ENCODE measurements at regions not wholly inside any gene's neighbourhood (a gene's known extent, or its start where the extent isn't known, plus 50 kb on each side); places are given as distances from the start of the nearest gene placed in this dataset.

GRCh38 chr13:107851670-107852069 lies 363.7 kb downstream of the LIG4 start:
- no peak for TF ChIP-seq CTCF (conservative IDR thresholded peaks at IDR 0.05)
- TF ChIP-seq EZH2 (IDR thresholded peaks at IDR 0.05; ENCODE audit: low read depth) = no peak
